RWPE2 (cell line): ENCODE measurements at regions not wholly inside any gene's neighbourhood (a gene's known extent, or its start where the extent isn't known, plus 50 kb on each side); places are given as distances from the start of the nearest gene placed in this dataset.

Source experiments
- ATAC-seq: fragments of 200-7000 bp; cut with Tn5 transposase; 3 replicates; pipeline ENCODE4 v1.9.1; 2021; ENCODE audit warnings: low read depth
- DNase-seq: peaks from one replicate; pipeline ENCODE4 v3.0.0-alpha.2; 2020; ENCODE audit warnings: low spot score
- H3K27ac ChIP-seq: fragments of 450-650 bp; 2 replicates; pipeline ENCODE4 v1.5.1; 2017; ENCODE audit warnings: mild to moderate bottlenecking; ENCODE audit not compliant: poor library complexity, severe bottlenecking
- H3K27me3 ChIP-seq: fragments of 250-450 bp; sonication (Bioruptor Pico); 2 replicates; pipeline ENCODE4 v1.5.1; 2021; ENCODE audit warnings: mild to moderate bottlenecking, moderate library complexity; ENCODE audit not compliant: insufficient read depth, poor library complexity, severe bottlenecking
- H3K36me3 ChIP-seq: fragments of 250-450 bp; sonication (Bioruptor Pico); 2 replicates; pipeline ENCODE4 v1.5.1; 2020; ENCODE audit warnings: low read depth, mild to moderate bottlenecking, moderate library complexity
- H3K4me1 ChIP-seq: fragments of 250-450 bp; sonication (Bioruptor Pico); 2 replicates; pipeline ENCODE4 v1.5.1; 2021; ENCODE audit warnings: mild to moderate bottlenecking, moderate library complexity; ENCODE audit not compliant: insufficient read depth, poor library complexity, severe bottlenecking
- H3K4me3 ChIP-seq: fragments of 250-450 bp; sonication (Bioruptor Pico); 2 replicates; pipeline ENCODE4 v1.5.1; 2021; ENCODE audit warnings: mild to moderate bottlenecking, moderate library complexity; ENCODE audit not compliant: severe bottlenecking
- H3K9me3 ChIP-seq: fragments of 250-450 bp; sonication (Bioruptor Pico); 2 replicates; pipeline ENCODE4 v1.5.1; 2021; ENCODE audit warnings: mild to moderate bottlenecking, moderate library complexity; ENCODE audit not compliant: severe bottlenecking
- TF ChIP-seq, protein P1 (sequence below): fragments of 450-650 bp; IDR thresholded peaks from one replicate; pipeline ENCODE4 v1.5.1; 2017; ENCODE audit warnings: mild to moderate bottlenecking, moderate library complexity; ENCODE audit not compliant: poor library complexity, severe bottlenecking

DNA sequence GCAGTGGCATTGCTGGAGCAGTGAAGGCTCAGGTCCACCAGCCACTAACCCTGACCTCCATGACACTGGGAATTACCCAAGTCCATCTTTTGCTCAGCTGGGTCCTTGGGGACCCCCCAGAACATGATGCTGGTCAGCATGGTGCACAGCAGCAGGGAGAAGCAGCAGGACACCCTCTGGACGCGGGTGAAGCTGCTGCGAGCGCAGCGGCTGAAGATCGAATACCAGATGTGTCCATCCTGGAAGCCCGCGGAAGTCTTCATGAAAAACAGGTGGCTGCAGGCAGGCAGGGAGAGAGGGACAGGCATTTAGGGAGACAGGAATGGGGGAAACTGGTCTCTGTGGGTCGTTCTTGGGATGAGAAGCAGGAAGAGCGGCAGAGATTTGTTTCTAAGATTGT is 53.4 kb upstream of the GCSH start:
- Histone ChIP-seq H3K36me3 (no peaks in the 10 kb centered on the region), H3K9me3 (no peaks in the 10 kb centered on the region), H3K4me1 (peaks cover 18% of the 10 kb centered on the region), H3K4me3 (no peak overlapping the region), H3K27ac (no peak overlapping the region), H3K27me3 (no peaks in the 10 kb centered on the region)
- no peak for DNase-seq
- TF ChIP-seq, protein P1, sequence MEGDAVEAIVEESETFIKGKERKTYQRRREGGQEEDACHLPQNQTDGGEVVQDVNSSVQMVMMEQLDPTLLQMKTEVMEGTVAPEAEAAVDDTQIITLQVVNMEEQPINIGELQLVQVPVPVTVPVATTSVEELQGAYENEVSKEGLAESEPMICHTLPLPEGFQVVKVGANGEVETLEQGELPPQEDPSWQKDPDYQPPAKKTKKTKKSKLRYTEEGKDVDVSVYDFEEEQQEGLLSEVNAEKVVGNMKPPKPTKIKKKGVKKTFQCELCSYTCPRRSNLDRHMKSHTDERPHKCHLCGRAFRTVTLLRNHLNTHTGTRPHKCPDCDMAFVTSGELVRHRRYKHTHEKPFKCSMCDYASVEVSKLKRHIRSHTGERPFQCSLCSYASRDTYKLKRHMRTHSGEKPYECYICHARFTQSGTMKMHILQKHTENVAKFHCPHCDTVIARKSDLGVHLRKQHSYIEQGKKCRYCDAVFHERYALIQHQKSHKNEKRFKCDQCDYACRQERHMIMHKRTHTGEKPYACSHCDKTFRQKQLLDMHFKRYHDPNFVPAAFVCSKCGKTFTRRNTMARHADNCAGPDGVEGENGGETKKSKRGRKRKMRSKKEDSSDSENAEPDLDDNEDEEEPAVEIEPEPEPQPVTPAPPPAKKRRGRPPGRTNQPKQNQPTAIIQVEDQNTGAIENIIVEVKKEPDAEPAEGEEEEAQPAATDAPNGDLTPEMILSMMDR = no peak
- no peak for ATAC-seq

DNA sequence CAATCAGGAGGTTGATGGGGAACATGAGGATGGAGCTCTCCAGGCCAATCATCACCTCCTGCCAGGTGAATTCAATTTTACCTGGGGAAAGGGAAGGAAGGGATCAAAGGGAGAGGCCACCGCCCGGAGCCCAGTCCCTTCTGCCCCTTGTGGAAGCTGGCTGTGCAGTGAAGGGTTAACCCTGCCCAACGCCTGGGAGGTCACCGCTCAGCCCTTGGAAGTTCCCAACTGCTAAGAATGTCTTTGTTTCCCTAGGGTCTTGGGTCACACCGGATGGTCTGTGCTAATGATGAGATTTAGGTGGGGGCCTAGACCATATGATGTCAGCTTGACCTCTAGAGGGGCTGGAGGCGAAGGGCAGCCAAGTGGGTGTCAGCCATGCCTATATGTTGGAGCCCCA is 52.1 kb upstream of the GCSH start:
- Histone ChIP-seq H3K4me1 (peaks cover 28% of the 10 kb centered on the region), H3K4me3 (no peak overlapping the region), H3K27me3 (no peaks in the 10 kb centered on the region), H3K36me3 (no peaks in the 10 kb centered on the region), H3K27ac (no peak overlapping the region), H3K9me3 (no peaks in the 10 kb centered on the region)
- TF ChIP-seq, protein P1 = no peak
- DNase-seq (no peak), ATAC-seq (no peak)
